WTC11 (cell line): ENCODE measurements at regions not wholly inside any gene's neighbourhood (a gene's known extent, or its start where the extent isn't known, plus 50 kb on each side); places are given as distances from the start of the nearest gene placed in this dataset.
"Not testable (repeated sequence)": the region's sequence is repeated elsewhere in the genome, so short reads cannot be mapped to it uniquely, and the experiment has no call there.

Source experiments
- ATAC-seq: fragments of 200-7000 bp; cut with Tn5 transposase; 2 replicates; pipeline ENCODE4 v1.10.0; 2021; ENCODE audit warnings: mild to moderate bottlenecking, moderate library complexity
- CTCF ChIA-PET: fragments of 300-600 bp; sonication (Branson Sonifier 250); formaldehyde crosslinking; loops from one replicate; lab custom pipeline; 2021; ENCODE audit warnings: antibody characterized with exemption; lab: Charles Lee
- POLR2A ChIA-PET: fragments of 350-600 bp; sonication (Branson Sonifier 250); formaldehyde crosslinking; loops from one replicate; lab custom pipeline; 2021; ENCODE audit warnings: antibody characterized with exemption; lab: Charles Lee
- DNase-seq: peaks from one replicate; pipeline ENCODE4 v3.0.0; 2021; ENCODE audit warnings: low spot score
- H3K27ac Mint-ChIP-seq: 2 replicates; pipeline ENCODE4 v1.8.0; 2021; ENCODE audit warnings: mixed read lengths
- H3K27me3 Mint-ChIP-seq: 2 replicates; pipeline ENCODE4 v1.8.0; 2021; ENCODE audit warnings: low read depth, mild to moderate bottlenecking, moderate library complexity, mixed read lengths
- H3K36me3 Mint-ChIP-seq: 2 replicates; pipeline ENCODE4 v1.8.0; 2021; ENCODE audit warnings: mixed read lengths
- H3K4me1 Mint-ChIP-seq: 2 replicates; pipeline ENCODE4 v1.8.0; 2022; ENCODE audit warnings: mixed read lengths
- H3K4me3 Mint-ChIP-seq: 2 replicates; pipeline ENCODE4 v1.8.0; 2021; ENCODE audit warnings: mild to moderate bottlenecking, moderate library complexity, mixed read lengths
- H3K9me3 Mint-ChIP-seq: 2 replicates; pipeline ENCODE4 v1.8.0; 2021; ENCODE audit warnings: mixed read lengths
- ATF1 ChIP-seq: sonication (generic); formaldehyde crosslinking; IDR thresholded peaks from 2 replicates; pipeline ENCODE4 v1.8.1; 2023; ENCODE audit warnings: mild to moderate bottlenecking, moderate library complexity, missing genetic modification reagents
- FOXK1 ChIP-seq: sonication (generic); formaldehyde crosslinking; IDR thresholded peaks from 2 replicates; pipeline ENCODE4 v1.8.0; 2022; ENCODE audit warnings: mild to moderate bottlenecking, moderate library complexity, missing genetic modification reagents
- IRF2 ChIP-seq: sonication (generic); formaldehyde crosslinking; IDR thresholded peaks from 2 replicates; pipeline ENCODE4 v1.8.0; 2022; ENCODE audit warnings: low read depth, missing genetic modification reagents, borderline replicate concordance
- JUN ChIP-seq: sonication (generic); formaldehyde crosslinking; IDR thresholded peaks from 2 replicates; pipeline ENCODE4 v1.8.0; 2023; ENCODE audit warnings: mild to moderate bottlenecking, missing genetic modification reagents
- OVOL2 ChIP-seq: fragments of 250-450 bp; sonication (Bioruptor Pico); IDR thresholded peaks from 2 replicates; pipeline ENCODE4 v1.9.0; 2021; ENCODE audit warnings: mild to moderate bottlenecking, borderline replicate concordance
- RELA ChIP-seq: sonication (generic); formaldehyde crosslinking; IDR thresholded peaks from 2 replicates; pipeline ENCODE4 v1.8.1; 2022; ENCODE audit warnings: missing genetic modification reagents, mild to moderate bottlenecking, borderline replicate concordance
- TF ChIP-seq, protein P1 (sequence below): sonication (generic); formaldehyde crosslinking; IDR thresholded peaks from 2 replicates; pipeline ENCODE4 v1.8.0; 2022; ENCODE audit warnings: mild to moderate bottlenecking, missing genetic modification reagents
- TF ChIP-seq, protein P2 (sequence below): sonication (generic); formaldehyde crosslinking; conservative IDR thresholded peaks from 2 replicates; pipeline ENCODE4 v1.8.1; 2022; ENCODE audit warnings: mild to moderate bottlenecking, missing genetic modification reagents
- TF ChIP-seq, protein P3 (sequence below): sonication (generic); formaldehyde crosslinking; IDR thresholded peaks from 2 replicates; pipeline ENCODE4 v1.8.1; 2022; ENCODE audit warnings: low read depth, mild to moderate bottlenecking, moderate library complexity, missing genetic modification reagents, borderline replicate concordance
- TF ChIP-seq, protein P4 (sequence below): sonication (generic); formaldehyde crosslinking; IDR thresholded peaks from 2 replicates; pipeline ENCODE4 v1.8.0; 2023; ENCODE audit warnings: missing genetic modification reagents, mild to moderate bottlenecking, borderline replicate concordance
- TF ChIP-seq, protein P5 (sequence below): fragments of 250-450 bp; sonication (Bioruptor Pico); conservative IDR thresholded peaks from 2 replicates; pipeline ENCODE4 v1.9.0; 2021; ENCODE audit warnings: mild to moderate bottlenecking
- TF ChIP-seq, protein P6 (sequence below): sonication (generic); formaldehyde crosslinking; IDR thresholded peaks from 2 replicates; pipeline ENCODE4 v1.8.0; 2023; ENCODE audit warnings: mild to moderate bottlenecking, missing genetic modification reagents

DNA sequence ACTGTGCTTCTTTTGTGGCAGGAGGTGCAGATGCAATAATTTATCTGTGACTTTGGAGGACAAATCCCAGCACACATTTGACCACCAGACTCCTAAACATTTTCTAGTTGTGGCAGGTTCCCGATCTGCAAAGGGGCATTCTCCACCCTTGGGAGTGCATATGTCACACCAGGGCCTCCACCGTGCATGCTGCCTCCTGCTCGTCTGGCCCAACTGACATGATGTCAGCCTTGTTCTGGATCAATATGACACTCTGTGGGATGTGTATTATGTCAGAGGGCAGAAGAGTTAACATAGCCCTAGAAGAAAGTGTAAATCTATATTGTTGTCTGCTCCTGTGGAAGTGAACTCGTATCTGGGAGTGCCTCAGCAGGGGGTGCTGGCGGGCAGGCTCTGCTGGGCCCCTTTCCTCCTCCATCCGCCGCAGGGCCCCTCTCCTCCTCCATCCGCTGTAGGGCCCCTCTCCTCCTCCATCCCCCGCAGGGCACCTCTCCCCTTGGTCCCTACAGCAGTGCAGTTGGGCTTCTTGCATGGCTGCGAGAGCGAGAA is 97.7 kb upstream of the PPP1R26 start:
- ChIA-PET CTCF (no interaction called here), POLR2A (no interaction called here)
- H3K4me3 Mint-ChIP-seq: no peak overlapping the region
- no peaks in the 10 kb centered on the region for H3K27me3 Mint-ChIP-seq
- DNase-seq: no peak
- no peaks in the 10 kb centered on the region for H3K36me3 Mint-ChIP-seq
- H3K4me1 Mint-ChIP-seq: no peaks in the 10 kb centered on the region
- TF ChIP-seq ATF1 (CRISPR knock-in tag) (no peak), RELA (CRISPR knock-in tag) (no peak)
- TF ChIP-seq, protein P1, sequence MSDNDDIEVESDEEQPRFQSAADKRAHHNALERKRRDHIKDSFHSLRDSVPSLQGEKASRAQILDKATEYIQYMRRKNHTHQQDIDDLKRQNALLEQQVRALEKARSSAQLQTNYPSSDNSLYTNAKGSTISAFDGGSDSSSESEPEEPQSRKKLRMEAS (CRISPR knock-in tag): no peak
- TF ChIP-seq, protein P2, sequence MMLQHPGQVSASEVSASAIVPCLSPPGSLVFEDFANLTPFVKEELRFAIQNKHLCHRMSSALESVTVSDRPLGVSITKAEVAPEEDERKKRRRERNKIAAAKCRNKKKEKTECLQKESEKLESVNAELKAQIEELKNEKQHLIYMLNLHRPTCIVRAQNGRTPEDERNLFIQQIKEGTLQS: no peak
- TF ChIP-seq, protein P3, sequence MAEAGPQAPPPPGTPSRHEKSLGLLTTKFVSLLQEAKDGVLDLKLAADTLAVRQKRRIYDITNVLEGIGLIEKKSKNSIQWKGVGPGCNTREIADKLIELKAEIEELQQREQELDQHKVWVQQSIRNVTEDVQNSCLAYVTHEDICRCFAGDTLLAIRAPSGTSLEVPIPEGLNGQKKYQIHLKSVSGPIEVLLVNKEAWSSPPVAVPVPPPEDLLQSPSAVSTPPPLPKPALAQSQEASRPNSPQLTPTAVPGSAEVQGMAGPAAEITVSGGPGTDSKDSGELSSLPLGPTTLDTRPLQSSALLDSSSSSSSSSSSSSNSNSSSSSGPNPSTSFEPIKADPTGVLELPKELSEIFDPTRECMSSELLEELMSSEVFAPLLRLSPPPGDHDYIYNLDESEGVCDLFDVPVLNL (CRISPR knock-in tag): no peak
- TF ChIP-seq, protein P4, sequence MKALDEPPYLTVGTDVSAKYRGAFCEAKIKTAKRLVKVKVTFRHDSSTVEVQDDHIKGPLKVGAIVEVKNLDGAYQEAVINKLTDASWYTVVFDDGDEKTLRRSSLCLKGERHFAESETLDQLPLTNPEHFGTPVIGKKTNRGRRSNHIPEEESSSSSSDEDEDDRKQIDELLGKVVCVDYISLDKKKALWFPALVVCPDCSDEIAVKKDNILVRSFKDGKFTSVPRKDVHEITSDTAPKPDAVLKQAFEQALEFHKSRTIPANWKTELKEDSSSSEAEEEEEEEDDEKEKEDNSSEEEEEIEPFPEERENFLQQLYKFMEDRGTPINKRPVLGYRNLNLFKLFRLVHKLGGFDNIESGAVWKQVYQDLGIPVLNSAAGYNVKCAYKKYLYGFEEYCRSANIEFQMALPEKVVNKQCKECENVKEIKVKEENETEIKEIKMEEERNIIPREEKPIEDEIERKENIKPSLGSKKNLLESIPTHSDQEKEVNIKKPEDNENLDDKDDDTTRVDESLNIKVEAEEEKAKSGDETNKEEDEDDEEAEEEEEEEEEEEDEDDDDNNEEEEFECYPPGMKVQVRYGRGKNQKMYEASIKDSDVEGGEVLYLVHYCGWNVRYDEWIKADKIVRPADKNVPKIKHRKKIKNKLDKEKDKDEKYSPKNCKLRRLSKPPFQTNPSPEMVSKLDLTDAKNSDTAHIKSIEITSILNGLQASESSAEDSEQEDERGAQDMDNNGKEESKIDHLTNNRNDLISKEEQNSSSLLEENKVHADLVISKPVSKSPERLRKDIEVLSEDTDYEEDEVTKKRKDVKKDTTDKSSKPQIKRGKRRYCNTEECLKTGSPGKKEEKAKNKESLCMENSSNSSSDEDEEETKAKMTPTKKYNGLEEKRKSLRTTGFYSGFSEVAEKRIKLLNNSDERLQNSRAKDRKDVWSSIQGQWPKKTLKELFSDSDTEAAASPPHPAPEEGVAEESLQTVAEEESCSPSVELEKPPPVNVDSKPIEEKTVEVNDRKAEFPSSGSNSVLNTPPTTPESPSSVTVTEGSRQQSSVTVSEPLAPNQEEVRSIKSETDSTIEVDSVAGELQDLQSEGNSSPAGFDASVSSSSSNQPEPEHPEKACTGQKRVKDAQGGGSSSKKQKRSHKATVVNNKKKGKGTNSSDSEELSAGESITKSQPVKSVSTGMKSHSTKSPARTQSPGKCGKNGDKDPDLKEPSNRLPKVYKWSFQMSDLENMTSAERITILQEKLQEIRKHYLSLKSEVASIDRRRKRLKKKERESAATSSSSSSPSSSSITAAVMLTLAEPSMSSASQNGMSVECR (CRISPR knock-in tag): no peak
- no peak for ATAC-seq
- peaks cover 3% of the 10 kb centered on the region; the same call in 1 of the 2 replicates for H3K9me3 Mint-ChIP-seq
- H3K27ac Mint-ChIP-seq: no peak overlapping the region

DNA sequence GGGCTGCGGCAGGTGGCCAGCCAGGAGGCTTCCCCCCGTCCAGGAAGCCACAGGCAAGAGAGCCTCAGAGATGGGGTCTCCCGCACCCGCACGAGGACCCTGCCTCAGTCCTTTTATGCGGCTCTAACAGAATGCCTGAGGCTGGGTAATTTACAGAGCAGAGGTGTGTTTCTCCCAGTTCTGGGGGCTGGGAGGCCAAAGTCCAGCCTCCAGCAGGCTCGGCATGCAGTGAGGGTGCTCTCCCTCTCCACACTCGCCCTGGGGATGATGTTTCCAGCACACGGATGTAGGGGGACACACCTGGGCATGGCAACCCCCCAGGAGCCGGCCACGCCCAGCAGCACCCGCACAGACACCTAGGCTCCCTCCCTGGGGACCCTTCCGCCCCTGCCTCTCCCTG is 95.4 kb upstream of the PPP1R26 start:
- ATAC-seq (no peak), DNase-seq (no peak)
- Mint-ChIP-seq H3K9me3 (peaks cover 3% of the 10 kb centered on the region; the same call in 1 of the 2 replicates), H3K27ac (no peak overlapping the region), H3K4me1 (no peaks in the 10 kb centered on the region), H3K27me3 (no peaks in the 10 kb centered on the region), H3K36me3 (no peaks in the 10 kb centered on the region), H3K4me3 (no peak overlapping the region)
- ChIA-PET CTCF (no interaction called here), POLR2A (no interaction called here)
- TF ChIP-seq FOXK1 (no peak), IRF2 (CRISPR knock-in tag) (no peak), JUN (no peak), OVOL2 (no peak), RELA (CRISPR knock-in tag) (no peak)
- TF ChIP-seq, protein P5, sequence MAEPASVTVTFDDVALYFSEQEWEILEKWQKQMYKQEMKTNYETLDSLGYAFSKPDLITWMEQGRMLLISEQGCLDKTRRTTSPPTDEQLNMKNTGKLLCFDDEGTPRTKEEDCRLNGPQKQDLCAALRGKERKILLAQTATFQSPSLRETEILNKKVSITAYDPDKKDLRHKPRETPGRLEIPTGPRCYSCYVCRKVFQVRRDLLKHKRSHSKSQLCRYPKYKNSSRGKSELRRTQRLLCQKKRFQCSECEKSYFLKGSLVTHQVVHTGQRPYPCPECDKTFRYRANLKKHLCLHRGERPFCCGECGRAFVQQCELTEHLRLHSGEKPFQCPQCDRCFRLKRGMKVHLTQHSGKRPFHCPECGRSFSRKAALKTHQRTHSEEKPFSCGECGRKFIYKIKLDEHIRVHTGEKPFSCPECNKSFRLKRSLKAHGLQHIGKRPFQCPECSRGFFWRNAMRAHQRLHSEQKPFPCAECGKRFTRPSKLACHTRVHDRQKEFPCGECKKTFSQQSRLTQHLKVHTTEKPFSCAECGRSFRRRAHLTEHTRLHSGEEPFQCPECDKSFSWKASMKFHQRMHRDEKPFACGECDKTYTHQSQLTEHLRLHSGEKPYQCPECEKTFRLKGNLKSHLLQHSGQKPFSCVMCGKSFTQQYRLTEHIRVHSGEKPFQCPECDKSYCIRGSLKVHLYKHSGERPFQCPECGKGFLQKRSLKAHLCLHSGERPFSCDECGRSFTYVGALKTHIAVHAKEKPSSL (CRISPR knock-in tag): no peak
- TF ChIP-seq, protein P6, sequence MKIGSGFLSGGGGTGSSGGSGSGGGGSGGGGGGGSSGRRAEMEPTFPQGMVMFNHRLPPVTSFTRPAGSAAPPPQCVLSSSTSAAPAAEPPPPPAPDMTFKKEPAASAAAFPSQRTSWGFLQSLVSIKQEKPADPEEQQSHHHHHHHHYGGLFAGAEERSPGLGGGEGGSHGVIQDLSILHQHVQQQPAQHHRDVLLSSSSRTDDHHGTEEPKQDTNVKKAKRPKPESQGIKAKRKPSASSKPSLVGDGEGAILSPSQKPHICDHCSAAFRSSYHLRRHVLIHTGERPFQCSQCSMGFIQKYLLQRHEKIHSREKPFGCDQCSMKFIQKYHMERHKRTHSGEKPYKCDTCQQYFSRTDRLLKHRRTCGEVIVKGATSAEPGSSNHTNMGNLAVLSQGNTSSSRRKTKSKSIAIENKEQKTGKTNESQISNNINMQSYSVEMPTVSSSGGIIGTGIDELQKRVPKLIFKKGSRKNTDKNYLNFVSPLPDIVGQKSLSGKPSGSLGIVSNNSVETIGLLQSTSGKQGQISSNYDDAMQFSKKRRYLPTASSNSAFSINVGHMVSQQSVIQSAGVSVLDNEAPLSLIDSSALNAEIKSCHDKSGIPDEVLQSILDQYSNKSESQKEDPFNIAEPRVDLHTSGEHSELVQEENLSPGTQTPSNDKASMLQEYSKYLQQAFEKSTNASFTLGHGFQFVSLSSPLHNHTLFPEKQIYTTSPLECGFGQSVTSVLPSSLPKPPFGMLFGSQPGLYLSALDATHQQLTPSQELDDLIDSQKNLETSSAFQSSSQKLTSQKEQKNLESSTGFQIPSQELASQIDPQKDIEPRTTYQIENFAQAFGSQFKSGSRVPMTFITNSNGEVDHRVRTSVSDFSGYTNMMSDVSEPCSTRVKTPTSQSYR (CRISPR knock-in tag): no peak

DNA sequence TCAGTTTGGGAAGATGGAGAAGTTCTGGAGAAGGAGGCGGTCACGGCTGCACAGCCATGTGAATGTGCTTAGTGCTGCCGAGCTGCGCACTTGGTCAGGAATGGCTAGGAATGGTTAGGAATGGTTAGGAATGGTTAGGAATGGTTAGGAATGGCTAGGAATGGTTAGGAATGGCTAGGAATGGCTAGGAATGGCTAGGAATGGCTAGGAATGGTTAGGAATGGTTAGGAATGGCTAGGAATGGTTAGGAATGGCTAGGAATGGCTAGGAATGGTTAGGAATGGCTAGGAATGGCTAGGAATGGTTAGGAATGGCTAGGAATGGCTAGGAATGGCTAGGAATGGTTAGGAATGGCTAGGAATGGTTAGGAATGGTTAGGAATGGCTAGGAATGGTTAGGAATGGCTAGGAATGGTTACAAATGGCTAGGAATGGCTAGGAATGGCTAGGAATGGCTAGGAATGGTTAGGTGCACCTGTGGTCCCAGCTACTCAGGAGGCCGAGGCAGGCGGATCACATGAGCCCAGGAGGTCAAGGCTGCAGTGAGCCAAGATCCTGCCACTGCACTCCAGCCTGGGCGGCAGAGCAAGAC is 94.7 kb upstream of the PPP1R26 start:
- H3K4me3 Mint-ChIP-seq, H3K27me3 Mint-ChIP-seq, POLR2A ChIA-PET, ATAC-seq, DNase-seq, H3K36me3 Mint-ChIP-seq, H3K27ac Mint-ChIP-seq, H3K4me1 Mint-ChIP-seq, H3K9me3 Mint-ChIP-seq, CTCF ChIA-PET: not testable (repeated sequence)
